ENCODE measurements at regions not wholly inside any gene's neighbourhood (a gene's known extent, or its start where the extent isn't known, plus 50 kb on each side); places are given as distances from the start of the nearest gene placed in this dataset.

- TF ChIP-seq, protein P1, sequence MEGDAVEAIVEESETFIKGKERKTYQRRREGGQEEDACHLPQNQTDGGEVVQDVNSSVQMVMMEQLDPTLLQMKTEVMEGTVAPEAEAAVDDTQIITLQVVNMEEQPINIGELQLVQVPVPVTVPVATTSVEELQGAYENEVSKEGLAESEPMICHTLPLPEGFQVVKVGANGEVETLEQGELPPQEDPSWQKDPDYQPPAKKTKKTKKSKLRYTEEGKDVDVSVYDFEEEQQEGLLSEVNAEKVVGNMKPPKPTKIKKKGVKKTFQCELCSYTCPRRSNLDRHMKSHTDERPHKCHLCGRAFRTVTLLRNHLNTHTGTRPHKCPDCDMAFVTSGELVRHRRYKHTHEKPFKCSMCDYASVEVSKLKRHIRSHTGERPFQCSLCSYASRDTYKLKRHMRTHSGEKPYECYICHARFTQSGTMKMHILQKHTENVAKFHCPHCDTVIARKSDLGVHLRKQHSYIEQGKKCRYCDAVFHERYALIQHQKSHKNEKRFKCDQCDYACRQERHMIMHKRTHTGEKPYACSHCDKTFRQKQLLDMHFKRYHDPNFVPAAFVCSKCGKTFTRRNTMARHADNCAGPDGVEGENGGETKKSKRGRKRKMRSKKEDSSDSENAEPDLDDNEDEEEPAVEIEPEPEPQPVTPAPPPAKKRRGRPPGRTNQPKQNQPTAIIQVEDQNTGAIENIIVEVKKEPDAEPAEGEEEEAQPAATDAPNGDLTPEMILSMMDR (IDR thresholded peaks at IDR 0.05) = no peak
- no peak for TF ChIP-seq EP300 (IDR thresholded peaks at IDR 0.05)
Observed at GRCh38 chr12:22935501-22935900, 310.5 kb downstream of the ETNK1 start.
